ENCODE measurements at regions not wholly inside any gene's neighbourhood (a gene's known extent, or its start where the extent isn't known, plus 50 kb on each side); places are given as distances from the start of the nearest gene placed in this dataset.

GRCh38 chr9:135239769-135240141 is 152.3 kb downstream of the OLFM1 start:
- 88 to 90% methylated on average over 6 of the region's 6 CpGs for WGBS, 2 donors
- Histone ChIP-seq H3K27me3 (peaks cover 0 to 19% of the 10 kb centered on the region in 2 donors), H3K27ac (no peak overlapping the region), H3K9me3 (peaks cover 0 to under 1% (median 0%) of the 10 kb centered on the region in 4 donors), H3K36me3 (no peaks in the 10 kb centered on the region), H3K4me1 (no peaks in the 10 kb centered on the region), H3K4me3 (no peak overlapping the region)
- TF ChIP-seq POLR2A (IDR thresholded peaks at IDR 0.05) (no peak), EP300 (IDR thresholded peaks at IDR 0.05) (no peak)
- TF ChIP-seq, protein P1, sequence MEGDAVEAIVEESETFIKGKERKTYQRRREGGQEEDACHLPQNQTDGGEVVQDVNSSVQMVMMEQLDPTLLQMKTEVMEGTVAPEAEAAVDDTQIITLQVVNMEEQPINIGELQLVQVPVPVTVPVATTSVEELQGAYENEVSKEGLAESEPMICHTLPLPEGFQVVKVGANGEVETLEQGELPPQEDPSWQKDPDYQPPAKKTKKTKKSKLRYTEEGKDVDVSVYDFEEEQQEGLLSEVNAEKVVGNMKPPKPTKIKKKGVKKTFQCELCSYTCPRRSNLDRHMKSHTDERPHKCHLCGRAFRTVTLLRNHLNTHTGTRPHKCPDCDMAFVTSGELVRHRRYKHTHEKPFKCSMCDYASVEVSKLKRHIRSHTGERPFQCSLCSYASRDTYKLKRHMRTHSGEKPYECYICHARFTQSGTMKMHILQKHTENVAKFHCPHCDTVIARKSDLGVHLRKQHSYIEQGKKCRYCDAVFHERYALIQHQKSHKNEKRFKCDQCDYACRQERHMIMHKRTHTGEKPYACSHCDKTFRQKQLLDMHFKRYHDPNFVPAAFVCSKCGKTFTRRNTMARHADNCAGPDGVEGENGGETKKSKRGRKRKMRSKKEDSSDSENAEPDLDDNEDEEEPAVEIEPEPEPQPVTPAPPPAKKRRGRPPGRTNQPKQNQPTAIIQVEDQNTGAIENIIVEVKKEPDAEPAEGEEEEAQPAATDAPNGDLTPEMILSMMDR (IDR thresholded peaks at IDR 0.05), result no peak
- no peak for DNase-seq (ENCODE audit: low spot score in 2 of 2)

DNA sequence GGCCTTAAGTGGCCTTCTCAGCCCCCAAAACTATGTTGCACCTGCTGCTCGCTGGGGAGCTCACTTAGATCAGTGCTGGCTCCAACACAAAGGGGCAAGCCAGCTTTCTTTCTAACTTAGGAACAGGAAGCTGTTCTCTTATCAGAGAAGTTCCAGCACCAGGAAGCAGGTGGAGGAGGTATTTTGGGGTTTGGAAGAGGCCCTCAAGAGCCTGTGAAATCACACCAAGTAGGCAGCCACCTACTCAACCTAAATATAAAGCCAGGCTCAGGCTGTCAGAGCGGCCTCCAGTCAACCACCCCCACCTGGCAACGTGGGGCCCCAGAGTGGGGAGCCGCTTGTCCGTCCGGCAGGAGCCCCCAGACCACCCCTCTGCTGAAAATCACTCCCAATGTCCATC is 152.8 kb downstream of the OLFM1 start:
- DNase-seq (ENCODE audit: low spot score in 2 of 2), result no peak
- no peaks in the 10 kb centered on the region for H3K4me1 ChIP-seq
- H3K9me3 ChIP-seq, result no peaks in the 10 kb centered on the region
- no peak for TF ChIP-seq EP300 (IDR thresholded peaks at IDR 0.05)
- TF ChIP-seq, protein P1 (IDR thresholded peaks at IDR 0.05), result no peak
- no peak for TF ChIP-seq POLR2A (IDR thresholded peaks at IDR 0.05)
- peaks cover 0 to 20% of the 10 kb centered on the region in 2 donors for H3K27me3 ChIP-seq
- no peak overlapping the region for H3K27ac ChIP-seq
- H3K4me3 ChIP-seq, result no peak overlapping the region
- H3K36me3 ChIP-seq, result no peaks in the 10 kb centered on the region
- 88 to 91% methylated on average over 6 of the region's 6 CpGs for WGBS, 2 donors

GRCh38 chr9:135240871-135241311 is 153.4 kb downstream of the OLFM1 start:
- TF ChIP-seq, protein P1 (IDR thresholded peaks at IDR 0.05), result no peak
- TF ChIP-seq POLR2A (IDR thresholded peaks at IDR 0.05) (no peak), EP300 (IDR thresholded peaks at IDR 0.05) (no peak)
- DNase-seq (ENCODE audit: low spot score in 2 of 2), result no peak
- Histone ChIP-seq H3K36me3 (no peaks in the 10 kb centered on the region), H3K4me1 (no peaks in the 10 kb centered on the region), H3K9me3 (no peaks in the 10 kb centered on the region), H3K4me3 (no peak overlapping the region), H3K27me3 (peaks cover 0 to 26% of the 10 kb centered on the region in 2 donors), H3K27ac (no peak overlapping the region)
- 78 to 87% methylated on average over 11 of the region's 11 CpGs for WGBS, 2 donors

DNA sequence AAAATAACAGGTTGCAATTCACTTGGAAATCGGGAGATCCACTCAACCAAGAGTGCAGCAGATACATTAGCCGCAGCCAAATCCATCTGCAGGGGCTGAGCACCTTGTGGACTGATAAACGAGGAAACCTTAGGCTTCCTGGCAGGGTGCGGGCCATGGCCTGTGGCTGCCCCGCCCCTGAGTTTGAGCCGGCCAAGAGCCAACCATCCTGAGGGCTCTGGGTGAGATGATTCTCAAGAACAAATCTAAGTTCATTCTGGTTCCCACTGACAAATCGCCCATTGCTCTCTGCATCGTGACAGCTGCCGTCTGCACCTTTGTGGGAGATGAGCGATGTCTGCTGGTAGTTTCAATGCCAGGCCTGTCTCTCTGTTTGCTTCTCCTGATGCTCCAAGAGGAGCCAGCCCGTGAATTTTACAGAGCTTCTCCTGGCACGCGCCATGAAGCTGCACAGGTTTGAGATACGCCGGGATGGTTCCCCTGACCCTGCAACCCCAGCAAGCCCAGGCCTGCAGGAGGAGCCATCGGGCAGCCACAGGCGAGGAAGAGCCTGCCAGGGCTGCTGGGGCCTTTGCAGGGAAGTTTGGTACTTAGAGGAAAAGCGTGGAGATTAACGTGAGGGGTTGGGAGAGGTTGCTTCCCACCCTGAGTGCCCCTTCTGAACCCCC is 154.0 kb downstream of the OLFM1 start:
- no peak for DNase-seq (ENCODE audit: low spot score in 2 of 2)
- WGBS, 2 donors, result 72 to 75% methylated on average over 19 of the region's 19 CpGs
- TF ChIP-seq, protein P1 (IDR thresholded peaks at IDR 0.05), result no peak
- TF ChIP-seq POLR2A (IDR thresholded peaks at IDR 0.05) (no peak), EP300 (IDR thresholded peaks at IDR 0.05) (no peak)
- H3K27ac ChIP-seq, result no peak overlapping the region
- H3K36me3 ChIP-seq, result no peaks in the 10 kb centered on the region
- H3K27me3 ChIP-seq, result peaks cover 0 to 33% of the 10 kb centered on the region in 2 donors
- no peak overlapping the region for H3K4me3 ChIP-seq
- no peaks in the 10 kb centered on the region for H3K4me1 ChIP-seq
- H3K9me3 ChIP-seq, result no peaks in the 10 kb centered on the region

- Histone ChIP-seq H3K36me3 (no peaks in the 10 kb centered on the region), H3K9me3 (no peaks in the 10 kb centered on the region), H3K27ac (no peak overlapping the region), H3K4me3 (no peak overlapping the region), H3K27me3 (peaks cover 0 to 34% of the 10 kb centered on the region in 2 donors), H3K4me1 (no peaks in the 10 kb centered on the region)
- DNase-seq (ENCODE audit: low spot score in 2 of 2), result no peak
- TF ChIP-seq EP300 (IDR thresholded peaks at IDR 0.05) (no peak), POLR2A (IDR thresholded peaks at IDR 0.05) (no peak)
- TF ChIP-seq, protein P1 (IDR thresholded peaks at IDR 0.05), result no peak
- WGBS, 2 donors, result 58 to 67% methylated on average over 9 of the region's 9 CpGs
Observed at GRCh38 chr9:135242049-135242396, 154.6 kb downstream of the OLFM1 start.
